ENCODE measurements at regions not wholly inside any gene's neighbourhood (a gene's known extent, or its start where the extent isn't known, plus 50 kb on each side); places are given as distances from the start of the nearest gene placed in this dataset.

DNA sequence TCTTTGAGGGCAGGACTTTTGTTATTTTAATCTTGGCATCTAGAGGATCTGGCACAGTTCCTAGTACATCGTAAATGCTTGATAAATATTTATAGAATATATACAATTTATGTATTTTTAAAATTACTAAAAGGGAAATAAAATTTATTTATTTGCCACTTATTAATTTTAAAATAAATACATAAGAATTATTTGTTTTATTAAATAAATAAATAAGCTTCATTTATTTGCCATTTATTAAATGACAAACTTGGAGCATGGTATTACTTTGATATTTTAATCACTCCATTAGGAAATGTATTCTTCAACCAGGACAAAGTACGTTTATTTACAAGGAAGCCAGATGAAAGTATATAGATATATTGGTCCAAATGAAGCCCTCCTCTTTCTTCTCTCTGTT is 118.7 kb upstream of the LRIG3 start:
- peak; percentile 64 for FAIRE-seq

DNA sequence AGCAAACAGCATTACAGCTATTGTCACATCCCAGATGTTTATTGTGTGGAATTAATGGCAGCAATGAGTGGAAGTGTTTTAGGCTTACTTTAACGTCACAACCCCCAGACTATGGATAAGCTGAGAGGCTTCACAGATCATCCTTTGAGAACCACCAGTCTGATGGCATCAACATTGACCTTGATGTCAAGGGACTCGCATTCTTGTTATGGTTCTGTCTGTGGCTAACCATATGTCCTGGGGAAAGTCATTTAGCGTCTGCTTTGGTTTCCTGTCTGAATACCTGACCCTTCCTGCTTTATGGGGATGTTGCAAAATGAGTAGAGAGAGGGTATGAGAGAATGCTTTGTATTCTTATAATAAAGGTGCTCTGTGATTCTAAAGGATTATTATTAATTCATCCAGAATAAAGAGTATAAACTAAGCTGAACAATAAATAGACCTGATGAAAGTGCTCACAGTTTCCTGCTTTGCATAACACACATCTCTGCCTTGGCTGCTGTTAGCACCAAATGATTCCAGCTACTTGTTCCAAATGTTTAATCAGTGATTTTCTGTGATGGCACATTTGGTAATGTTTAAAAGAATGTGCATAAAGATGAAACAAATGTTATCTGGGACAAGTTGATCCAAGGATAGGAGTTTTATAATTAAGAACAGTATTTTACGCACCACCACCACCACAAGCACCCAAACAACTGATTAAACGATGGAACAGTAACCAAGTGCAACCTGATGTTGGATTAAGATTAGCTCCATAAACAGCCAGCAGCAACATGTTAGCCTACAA is 116.9 kb upstream of the LRIG3 start:
- no peak for FAIRE-seq

DNA sequence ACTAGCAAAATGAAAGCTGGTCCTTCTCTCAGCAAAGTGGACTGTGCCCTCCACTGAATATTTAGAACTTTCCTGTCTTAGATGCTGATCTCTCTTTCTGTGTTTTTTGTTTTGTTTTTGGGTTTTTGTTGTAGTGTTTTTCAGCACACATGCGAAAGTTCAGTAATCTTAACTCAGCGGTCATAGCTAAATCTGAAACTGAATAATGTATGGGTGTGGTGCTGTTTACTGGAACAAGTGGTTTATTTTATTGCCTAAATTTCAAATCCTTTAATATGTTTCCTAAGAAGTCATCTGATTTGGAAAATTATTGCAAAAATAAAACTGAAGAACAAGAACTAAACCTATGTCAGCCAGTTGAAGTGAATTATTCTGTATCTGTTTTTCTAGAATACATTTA is 116.0 kb upstream of the LRIG3 start:
- no peak for FAIRE-seq

DNA sequence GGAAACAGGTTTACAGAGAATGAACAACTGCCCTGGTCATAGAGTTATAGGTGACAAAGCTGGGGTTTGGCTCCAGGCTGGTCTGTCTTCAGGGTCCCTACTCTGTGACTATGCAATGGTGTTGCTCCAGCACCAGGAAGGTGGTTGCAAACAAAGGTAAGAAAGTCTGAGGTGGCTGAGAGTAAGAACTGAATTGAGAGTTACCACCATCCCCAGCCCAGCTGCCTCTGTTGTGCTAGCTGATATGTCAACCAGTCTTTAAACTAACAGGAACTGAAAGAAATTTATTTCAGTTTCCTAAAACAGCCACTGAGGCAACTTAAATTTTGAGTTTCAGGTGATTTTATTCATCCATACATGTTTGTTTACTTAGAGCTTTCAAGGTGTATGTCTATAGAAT is 111.0 kb upstream of the LRIG3 start:
- FAIRE-seq: no peak

DNA sequence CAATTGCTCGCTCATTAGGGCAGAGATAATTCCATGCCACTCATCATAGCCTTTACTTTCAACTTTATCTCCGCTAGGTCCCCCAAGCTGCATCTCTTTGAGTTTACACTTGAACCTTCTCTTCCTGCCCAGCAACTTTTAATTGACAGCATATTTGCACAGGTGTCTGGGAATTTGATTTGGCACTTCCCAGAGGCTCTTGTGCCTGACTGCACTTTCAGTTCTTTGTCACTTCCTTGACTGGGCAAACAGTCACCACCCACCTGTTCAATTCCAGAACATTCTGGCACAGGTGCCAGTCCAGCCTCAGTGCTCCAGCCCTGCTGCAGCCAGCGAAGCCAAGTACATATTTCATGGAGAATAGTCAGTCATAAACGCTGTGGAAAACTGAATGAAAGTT is 110.1 kb upstream of the LRIG3 start:
- no peak for FAIRE-seq

DNA sequence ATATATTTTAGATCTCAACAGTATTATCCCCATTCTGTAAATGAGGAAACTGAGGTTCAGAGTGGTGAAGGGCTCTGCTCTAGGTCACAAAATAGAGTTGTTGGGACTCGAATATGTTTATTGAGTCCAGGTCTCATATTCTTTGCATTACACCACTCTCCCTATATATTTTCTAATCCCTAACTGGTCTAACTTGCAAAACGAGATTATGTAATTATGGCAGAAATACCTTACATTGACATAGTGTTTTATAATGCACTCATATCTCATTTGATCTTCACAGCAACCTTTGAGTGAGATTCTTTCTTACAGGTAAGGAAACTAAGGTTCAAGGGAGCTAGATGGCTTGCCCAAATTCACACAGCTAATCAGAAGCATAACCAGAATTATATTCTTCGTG is 106.9 kb upstream of the LRIG3 start:
- FAIRE-seq: no peak

DNA sequence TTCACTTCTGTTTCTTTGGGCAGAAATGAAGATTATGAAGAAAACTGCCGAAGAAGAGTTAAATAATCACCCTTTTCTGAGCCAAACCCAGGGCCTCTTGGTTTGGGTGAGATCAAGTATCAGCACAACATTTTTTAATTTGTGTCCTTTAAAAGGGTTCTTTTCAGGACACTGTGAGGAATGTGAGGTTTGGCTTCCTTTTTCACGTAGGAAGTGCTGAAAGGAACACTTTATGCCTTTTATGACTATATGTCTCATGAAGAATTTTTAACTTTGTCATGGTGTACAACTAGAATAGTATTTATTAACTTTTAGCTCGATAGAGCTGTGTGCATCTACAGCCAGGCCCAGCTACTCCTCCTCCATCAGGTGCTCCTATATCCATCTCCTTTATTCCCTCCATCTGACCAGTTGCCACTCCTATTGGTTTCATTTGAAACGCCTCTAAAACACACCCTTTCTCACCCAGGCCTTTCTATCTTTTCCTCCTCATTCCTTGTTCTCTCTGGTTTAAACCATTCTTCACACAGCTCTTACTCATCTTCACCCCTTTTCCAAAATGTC is 103.6 kb upstream of the LRIG3 start:
- FAIRE-seq: no peak

DNA sequence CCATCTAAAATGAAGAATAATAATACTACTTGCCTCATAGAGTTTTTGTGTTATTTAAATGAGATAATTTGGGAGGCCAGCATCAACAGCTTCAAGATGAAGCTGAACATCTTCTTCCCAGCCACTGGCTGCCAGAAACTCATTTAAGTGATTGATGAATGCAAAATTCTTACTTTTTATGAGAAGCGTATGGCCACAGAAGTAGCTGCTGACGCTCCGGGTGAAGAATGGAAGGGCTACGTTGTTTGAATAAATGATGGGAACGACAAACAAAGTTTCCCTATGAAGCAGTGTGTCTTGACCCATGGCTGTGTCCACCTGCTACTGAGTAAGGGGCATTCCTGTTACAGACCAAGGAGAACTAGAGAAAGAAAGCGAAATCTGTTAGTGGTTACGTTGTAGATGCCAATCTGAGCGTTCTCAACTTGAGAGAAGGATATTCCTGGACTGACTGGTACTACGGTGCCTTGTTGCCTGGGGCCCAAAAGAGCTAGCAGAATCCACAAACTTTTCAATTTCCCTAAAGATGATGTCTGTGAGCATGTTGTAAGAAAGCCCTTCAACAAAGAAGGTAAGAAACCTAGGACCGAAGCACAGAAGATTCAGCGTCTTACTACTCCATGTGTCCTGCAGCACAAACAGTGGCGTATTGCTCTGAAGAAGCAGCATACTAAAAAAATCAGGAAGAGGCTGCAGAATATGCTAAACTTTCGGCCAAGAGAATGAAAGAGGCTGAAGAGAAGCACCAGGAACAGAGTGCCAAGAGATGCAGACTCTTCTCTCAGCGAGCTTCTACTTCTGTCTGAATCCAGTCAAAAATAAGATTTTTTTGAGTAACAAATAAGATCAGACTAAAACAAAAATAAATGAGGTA is 100.0 kb upstream of the LRIG3 start:
- FAIRE-seq: no peak

DNA sequence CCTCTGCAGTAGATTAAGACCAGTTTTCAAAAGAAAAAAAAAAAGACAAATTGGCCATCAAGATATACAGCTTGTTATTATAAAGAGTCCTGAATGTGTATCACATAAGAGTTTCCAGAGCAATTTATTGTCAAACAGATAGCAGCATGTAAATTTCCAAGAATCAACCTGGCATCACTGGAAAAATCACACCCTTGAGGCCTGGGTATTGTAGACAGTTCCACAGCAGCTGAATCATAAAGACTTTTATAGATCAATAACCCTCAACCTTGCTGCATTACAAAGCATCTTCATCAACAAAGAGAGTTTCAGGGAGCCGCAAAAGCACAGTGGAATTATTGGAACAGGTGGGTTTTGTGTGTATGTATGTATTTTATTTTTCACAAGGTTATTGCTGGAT is 94.6 kb upstream of the LRIG3 start:
- FAIRE-seq: no peak

DNA sequence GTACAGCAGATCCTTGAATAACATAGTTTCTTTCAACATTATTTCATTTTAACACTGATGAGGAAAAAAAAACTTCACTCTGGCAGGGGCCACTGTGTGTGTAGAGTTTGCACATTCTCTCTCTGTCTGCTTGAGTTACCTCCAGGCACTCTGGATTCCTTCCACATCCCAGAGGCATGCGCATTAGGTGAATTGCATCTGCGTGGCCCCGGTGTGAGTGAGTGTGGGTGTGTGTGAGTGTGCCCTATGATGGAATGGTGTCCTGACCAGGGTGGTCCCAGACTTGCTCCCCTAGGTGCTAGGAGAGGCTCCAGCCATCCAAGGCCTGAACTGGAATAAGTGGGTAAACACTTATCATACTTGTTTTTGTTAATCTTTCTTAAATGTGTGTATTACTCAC is 90.6 kb upstream of the LRIG3 start:
- no peak for FAIRE-seq

DNA sequence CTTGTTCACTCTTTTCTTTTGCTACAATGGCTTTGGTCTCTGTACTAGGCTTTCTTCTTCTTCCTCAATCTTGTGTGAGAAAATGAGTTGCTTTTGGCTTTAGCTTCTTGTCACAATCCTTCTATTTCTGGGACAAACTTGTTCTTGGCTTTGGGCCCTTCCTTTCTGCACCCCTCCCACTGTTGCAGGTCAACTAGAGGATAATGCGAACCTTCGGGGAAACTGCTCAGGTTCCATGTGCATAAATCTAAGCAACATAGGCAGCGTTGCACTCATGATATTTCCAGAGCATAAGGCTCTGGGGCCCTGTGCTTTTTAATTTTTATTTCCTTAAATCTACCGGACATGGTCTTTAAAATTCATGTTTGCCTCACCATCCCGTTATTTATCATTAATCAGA is 89.8 kb upstream of the LRIG3 start:
- no peak for FAIRE-seq

DNA sequence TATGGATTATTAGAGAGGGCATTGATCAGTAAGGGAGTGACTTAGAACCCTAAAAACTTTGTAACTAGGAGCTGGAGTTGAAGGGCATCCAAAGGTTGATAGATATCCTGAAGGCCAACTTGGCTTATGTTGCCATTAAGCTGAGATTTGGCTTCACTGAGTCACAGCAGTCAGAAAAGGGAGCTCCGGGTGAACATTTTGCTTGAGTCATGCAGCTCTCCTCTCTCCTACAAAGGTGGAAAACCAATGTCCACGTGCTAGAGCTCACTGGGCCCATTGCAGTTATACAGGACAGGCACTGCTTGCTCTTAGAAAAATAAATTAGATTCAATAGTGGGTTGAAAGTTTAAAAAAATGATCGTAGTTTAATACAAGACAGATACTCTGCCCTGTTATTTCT is 87.3 kb upstream of the LRIG3 start:
- no peak for FAIRE-seq

DNA sequence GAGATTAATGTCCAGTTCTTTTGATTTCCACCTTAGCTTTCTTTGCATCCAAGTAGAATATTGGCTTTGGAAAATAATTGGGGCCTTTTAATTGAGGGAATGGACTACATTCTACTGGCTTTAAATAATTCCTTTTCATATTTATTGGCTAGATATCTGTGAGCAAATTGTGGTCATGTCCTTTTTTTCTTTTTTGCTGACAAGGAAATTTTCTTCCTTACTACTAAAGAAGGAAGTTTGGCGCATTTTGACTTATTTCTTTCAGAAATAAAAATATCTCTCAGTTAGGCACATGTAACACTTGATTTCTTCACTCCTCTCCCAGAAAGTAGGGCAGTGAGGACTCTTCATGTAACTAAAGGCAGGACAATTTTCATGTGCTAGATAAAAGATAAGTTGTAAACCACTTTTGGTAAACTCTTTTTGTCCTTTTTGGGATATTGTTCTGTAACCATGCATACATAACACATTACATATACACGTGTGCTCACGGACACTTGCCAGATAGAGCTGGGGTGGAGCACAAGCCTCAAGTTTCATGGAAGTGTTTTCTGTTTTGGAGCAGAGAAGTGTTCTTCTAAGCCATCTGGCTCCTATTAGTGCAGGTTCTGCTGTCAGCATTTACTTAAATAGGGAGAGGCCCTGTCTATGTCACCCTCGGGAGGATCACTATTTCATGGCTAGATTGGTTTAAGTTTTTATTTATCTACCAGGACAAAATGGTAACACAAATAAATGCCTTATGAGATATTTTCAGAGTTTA is 85.1 kb upstream of the LRIG3 start:
- no peak for FAIRE-seq

DNA sequence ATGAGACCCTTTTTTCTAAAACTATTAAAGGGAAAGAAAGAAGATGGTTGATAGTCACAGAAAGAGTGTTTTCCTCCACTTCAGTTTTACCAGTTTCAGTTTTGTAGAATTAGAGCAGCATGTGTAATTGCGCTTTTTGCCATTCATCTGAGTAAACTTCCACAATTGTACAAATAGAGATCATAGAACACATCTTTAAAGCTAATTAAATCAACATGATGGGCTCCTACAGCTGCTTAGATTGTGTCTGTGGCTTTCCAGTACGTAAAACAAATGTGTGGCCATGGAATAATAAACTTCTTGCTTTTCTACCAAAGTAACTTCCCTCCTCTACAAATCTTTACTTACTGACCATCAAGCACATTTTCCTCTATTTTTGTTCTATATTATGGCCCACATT is 84.2 kb upstream of the LRIG3 start:
- peak; percentile 49 for FAIRE-seq

DNA sequence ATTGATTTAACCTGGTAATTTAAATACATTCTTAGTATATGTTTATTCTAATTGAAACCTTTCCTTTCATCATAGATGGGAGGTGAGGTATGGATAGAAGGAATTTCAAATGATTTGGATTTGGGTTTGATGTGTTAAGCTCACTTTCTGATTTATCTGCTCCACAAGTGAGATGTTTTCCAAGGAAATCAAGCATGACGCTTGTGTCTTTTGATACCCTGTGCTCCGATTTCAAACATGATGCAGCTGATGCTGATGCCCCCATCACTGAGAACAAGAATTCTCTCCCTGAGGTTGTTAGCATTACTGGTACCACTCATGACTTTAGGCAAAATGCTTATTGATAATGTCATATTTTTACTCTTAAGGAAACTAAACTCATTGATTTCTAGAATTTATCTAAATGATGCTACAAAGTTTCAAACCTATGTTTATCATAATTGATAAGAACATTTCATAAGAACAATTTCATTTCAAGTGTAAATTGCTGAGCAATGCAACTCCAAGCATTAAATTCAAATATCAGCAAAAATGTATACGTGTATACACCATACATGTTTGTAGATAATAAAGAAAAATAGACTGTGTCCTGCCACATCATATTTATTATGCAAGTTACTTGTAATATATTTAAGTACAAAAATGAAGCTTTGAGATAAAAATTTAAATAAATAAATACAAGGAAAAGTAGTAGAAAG is 75.5 kb upstream of the LRIG3 start:
- FAIRE-seq: no peak

DNA sequence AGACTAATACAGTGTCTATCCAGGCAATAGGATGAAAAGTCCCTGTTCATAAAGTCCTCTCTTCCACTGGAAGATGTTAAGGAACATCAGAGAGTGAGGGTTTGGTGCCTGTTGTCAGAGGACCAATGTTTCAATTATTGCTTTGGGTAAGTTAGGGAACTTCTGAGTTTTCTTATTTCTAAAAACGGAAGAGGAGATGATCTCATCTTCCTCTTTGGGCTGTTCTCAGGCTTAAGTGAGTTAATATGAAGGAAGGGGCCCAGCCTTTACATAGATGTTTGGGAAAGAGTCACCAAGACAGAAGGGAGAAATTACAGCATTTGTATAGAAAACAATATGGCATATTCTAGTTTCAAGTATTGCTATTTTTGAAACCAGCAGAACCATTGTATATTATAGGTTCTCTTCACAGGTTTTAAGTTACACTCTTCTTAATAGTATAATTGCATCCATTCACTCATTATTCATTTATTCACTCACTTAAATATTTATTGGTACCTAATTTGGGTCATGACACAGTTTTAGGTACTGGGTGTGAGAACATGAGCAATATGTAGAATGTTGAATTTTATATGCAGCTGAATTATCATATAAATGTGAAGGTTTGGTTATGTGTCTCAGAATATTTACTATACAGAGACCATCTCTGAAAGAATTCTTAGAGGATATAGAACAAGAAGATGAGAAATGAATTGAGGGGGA is 68.5 kb upstream of the LRIG3 start:
- FAIRE-seq: no peak

DNA sequence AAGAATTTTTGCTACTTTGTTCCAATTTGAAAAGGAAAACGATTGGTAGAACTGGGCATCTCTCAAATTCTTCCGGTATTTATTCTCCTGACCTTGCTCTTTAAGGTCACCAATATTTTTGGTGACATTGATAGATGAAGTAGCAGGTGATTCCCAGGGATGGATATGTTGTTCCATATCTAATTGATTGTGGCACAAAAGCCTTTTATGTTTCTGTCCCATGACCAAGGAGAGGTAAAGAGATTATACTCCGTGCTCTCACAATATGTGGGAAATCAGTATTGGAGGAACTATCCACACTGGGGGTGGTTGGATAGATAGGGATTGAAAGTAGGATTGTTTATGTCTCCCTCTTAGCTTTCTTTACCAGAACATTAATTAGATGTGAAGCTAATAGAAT is 61.7 kb upstream of the LRIG3 start:
- no peak for FAIRE-seq

DNA sequence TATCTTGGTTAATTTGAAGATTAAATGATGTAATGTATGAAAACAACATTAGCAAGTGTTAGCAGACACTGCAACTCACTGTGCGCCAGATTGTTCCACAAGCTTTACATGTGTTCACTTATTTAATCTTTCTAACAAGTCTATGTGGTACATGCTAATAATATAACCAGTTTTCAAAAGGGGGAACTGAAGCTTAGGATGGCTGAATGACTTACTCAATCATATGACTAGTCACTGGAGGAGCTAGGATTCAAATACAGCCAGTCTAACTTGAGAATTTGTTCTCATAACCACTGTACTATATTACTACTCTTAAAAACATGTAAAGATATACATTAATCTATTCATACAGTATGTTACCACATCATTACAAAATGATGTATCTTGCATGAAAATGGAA is 60.5 kb upstream of the LRIG3 start:
- FAIRE-seq: no peak

DNA sequence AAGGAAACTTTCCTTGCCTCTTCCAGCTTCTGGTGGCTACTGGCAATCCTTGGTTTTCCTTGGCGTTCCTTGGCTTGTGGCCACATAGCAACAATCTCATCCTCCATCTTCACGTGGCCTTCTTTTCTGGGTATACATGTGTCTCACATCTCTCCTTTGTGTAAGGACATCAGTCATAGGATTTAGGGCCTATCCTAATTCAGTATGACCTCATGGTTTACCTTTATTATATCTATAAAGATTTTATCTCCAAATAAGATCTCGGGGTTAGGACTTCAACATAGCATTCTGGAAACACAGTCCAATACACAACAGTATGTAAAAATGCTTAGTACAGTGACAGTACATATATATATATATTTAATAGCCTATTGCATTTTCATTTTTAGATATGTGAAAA is 58.4 kb upstream of the LRIG3 start:
- no peak for FAIRE-seq

DNA sequence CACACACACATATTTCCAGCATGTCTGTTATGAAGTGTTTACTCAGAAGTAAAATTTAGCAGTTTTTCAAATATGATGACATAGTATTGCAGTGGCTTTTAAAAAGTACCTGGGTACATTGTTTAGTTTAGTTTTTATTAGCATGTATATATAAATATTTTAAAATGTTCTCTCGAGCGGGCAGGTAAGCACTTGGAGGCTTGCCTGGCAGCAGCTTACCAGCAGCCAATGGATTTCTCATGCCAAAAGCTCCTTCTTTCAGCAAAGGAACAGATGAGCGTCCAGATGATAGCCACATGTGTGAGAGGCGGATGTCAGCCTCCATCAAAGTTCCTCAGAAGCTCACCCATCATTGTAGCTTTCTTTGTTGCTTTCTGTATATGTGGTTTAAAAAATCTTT is 57.2 kb upstream of the LRIG3 start:
- FAIRE-seq: peak; percentile 93

DNA sequence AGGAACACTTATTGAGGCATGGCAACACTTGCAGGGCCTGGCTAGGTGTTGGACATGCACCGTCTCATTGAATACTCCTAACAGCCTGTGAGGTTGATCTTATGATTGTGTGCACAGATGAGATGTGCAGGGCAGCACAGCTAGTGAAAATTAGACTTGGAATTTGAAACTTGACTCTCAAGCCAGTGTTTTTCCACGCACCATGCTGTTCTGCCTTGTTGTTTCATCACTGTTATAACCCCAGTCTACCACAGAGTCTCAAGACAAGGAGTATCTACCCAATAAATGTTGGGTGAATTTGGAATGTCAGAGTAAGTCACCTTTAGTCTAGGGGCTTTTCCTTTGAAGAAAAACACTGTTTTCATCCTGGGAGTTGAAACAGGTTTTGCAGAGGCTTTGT is 55.8 kb upstream of the LRIG3 start:
- no peak for FAIRE-seq
